Lung (tissue), 11 donors: ENCODE measurements at regions not wholly inside any gene's neighbourhood (a gene's known extent, or its start where the extent isn't known, plus 50 kb on each side); places are given as distances from the start of the nearest gene placed in this dataset.

ENCODE experiments used
- ATAC-seq: fragments of 200-7000 bp; cut with Tn5 transposase; one replicate; pipeline ENCODE4 v1.9.1; 2020; ENCODE audit warnings: moderate number of reproducible peaks; ENCODE audit not compliant: insufficient read depth, low FRiP score
- DNase-seq, 3 donors: peaks; one replicate each; pipeline ENCODE4 v3.0.0-alpha.2; 2013 to 2017
- H3K27ac ChIP-seq, 2 donors: one replicate each; pipeline ENCODE4 v1.5.1; 2013; ENCODE audit warnings: mild to moderate bottlenecking in 2 of 2, moderate library complexity in 2 of 2, control low read depth in 1 of 2, inconsistent platforms in 1 of 2, low read depth in 1 of 2, low read length in 1 of 2
- H3K27me3 ChIP-seq, 3 donors: one replicate each; pipeline ENCODE4 v1.5.1; 2013; ENCODE audit warnings: low read length in 2 of 3; ENCODE audit not compliant: control insufficient read depth in 3 of 3, insufficient read depth in 3 of 3
- H3K36me3 ChIP-seq, 4 donors: one replicate each; pipeline ENCODE4 v1.5.1; 2013; ENCODE audit warnings: low read length in 4 of 4, mild to moderate bottlenecking in 1 of 4, moderate library complexity in 1 of 4; ENCODE audit not compliant: control insufficient read depth in 4 of 4, insufficient read depth in 4 of 4
- H3K4me1 ChIP-seq, 5 donors: one replicate each; pipeline ENCODE4 v1.5.1; 2013; ENCODE audit warnings: low read length in 5 of 5, mild to moderate bottlenecking in 2 of 5, moderate library complexity in 1 of 5; ENCODE audit not compliant: control insufficient read depth in 5 of 5, insufficient read depth in 5 of 5
- H3K4me3 ChIP-seq: one replicate; pipeline ENCODE4 v1.5.1; 2013; ENCODE audit warnings: mild to moderate bottlenecking, control low read depth, moderate library complexity
- H3K9ac ChIP-seq, 2 donors: one replicate each; pipeline ENCODE4 v1.5.1; 2013; ENCODE audit warnings: low read length in 2 of 2, control low read depth in 1 of 2; ENCODE audit not compliant: insufficient read depth in 1 of 2
- H3K9me3 ChIP-seq, 4 donors: one replicate each; pipeline ENCODE4 v1.5.1; 2013; ENCODE audit warnings: low read length in 3 of 4, mild to moderate bottlenecking in 1 of 4, moderate library complexity in 1 of 4; ENCODE audit not compliant: control insufficient read depth in 4 of 4, insufficient read depth in 3 of 4
- whole genome bisulfite sequencing, 2 donors: extraction: QIAGEN DNeasy Blood & Tissue Kit; methylation state at CpG; one replicate each; pipeline ENCODE4 v1.1.7; 2013; 5-methylcytosine and 5-hydroxymethylcytosine counted together
- TF ChIP-seq, protein P1 (sequence below): IDR thresholded peaks from 2 replicates; pipeline ENCODE4 v1.5.1; 2012; ENCODE audit warnings: mild to moderate bottlenecking; ENCODE audit errors: control extremely low read depth, extremely low read depth
- donor health status: control.
- donor health status: control.
- donor health status: Bipolar disorder and iron deficiency.
- donor health status: healthy.
- donor health status: DM: yes; HTN: yes; CAD: no.

DNA sequence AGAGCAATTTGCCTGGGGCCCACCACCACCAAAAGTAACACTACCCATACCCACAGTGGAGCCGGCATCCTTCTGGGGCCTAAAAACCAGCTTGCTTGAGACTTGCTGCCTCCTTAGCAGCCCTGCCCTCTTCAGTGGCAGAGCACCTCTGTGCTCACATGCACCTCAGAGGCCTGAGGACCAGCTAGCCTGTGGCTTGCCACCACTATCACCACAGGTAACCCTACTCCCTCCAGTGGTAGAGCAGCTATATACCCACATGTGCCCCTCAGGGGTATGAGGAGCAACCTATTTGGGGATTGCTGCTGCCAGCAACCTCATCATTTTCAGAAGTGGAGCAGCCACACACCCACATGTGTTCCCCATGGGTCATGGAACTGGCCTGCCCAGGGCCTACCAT is 111.4 kb upstream of the SPRY2 start:
- Histone ChIP-seq H3K9ac (no peak overlapping the region), H3K9me3 (no peaks in the 10 kb centered on the region), H3K4me1 (peaks cover 0 to 12% (median 0%) of the 10 kb centered on the region in 5 donors), H3K27ac (no peak overlapping the region), H3K4me3 (no peak overlapping the region), H3K27me3 (no peaks in the 10 kb centered on the region), H3K36me3 (no peaks in the 10 kb centered on the region)
- TF ChIP-seq, protein P1, sequence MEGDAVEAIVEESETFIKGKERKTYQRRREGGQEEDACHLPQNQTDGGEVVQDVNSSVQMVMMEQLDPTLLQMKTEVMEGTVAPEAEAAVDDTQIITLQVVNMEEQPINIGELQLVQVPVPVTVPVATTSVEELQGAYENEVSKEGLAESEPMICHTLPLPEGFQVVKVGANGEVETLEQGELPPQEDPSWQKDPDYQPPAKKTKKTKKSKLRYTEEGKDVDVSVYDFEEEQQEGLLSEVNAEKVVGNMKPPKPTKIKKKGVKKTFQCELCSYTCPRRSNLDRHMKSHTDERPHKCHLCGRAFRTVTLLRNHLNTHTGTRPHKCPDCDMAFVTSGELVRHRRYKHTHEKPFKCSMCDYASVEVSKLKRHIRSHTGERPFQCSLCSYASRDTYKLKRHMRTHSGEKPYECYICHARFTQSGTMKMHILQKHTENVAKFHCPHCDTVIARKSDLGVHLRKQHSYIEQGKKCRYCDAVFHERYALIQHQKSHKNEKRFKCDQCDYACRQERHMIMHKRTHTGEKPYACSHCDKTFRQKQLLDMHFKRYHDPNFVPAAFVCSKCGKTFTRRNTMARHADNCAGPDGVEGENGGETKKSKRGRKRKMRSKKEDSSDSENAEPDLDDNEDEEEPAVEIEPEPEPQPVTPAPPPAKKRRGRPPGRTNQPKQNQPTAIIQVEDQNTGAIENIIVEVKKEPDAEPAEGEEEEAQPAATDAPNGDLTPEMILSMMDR: no peak
- ATAC-seq (no peak), DNase-seq (no peak)
- WGBS, 2 donors: 94 to 100% methylated on average over 1 of the region's 1 CpG

DNA sequence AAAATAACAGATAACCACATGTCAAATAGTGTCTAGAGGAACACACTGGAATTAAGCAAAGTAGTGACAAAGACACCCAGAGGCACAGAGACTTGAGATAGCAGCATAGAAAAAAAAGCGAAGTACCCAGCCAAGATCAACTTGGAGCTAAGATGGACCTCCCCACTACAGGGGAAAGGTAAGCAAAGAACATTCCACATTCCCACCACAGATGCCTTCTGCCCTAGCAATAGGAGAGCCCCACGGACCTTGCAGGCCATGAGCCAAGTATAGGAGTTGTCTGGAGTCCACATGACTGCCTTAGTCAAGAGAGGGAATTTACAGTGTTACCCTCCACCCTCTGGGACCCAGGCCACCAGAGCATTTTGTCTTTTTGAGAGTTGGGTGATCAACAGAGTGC is 110.7 kb upstream of the SPRY2 start:
- TF ChIP-seq, protein P1: no peak
- ATAC-seq: no peak

DNA sequence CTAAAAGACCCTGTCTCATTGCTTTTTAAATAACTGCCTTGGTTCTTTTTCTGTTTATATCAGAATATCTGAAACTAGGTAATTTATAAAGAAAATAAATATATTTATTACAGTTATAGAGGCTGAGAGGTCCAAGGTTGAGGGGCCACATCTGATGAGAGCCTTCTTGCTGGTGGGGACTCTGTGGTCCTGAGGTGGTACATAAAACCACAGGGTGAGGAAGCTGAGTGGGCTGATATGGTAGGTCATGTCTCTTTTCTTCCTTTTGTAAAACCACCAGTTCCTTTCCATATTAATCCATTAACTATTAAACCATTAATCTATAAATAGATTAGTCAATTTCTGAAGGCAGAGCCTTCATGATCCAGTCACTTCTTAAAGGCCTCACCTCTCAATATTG is 109.5 kb upstream of the SPRY2 start:
- Histone ChIP-seq H3K27ac (no peak overlapping the region), H3K4me1 (peaks cover 0 to 12% (median 0%) of the 10 kb centered on the region in 5 donors), H3K9ac (no peak overlapping the region), H3K9me3 (no peaks in the 10 kb centered on the region), H3K4me3 (no peak overlapping the region), H3K27me3 (no peaks in the 10 kb centered on the region), H3K36me3 (no peaks in the 10 kb centered on the region)
- DNase-seq: no peak
- TF ChIP-seq, protein P1: no peak
- no peak for ATAC-seq

More for the DNA sequence above, 110.7 kb upstream of the SPRY2 start:
- Histone ChIP-seq H3K27me3 (no peaks in the 10 kb centered on the region), H3K9ac (no peak overlapping the region), H3K27ac (no peak overlapping the region), H3K9me3 (no peaks in the 10 kb centered on the region), H3K4me3 (no peak overlapping the region), H3K36me3 (no peaks in the 10 kb centered on the region), H3K4me1 (peaks cover 0 to 12% (median 0%) of the 10 kb centered on the region in 5 donors)
- WGBS, 2 donors: 86 to 95% methylated on average over 2 of the region's 2 CpGs
- DNase-seq: no peak

DNA sequence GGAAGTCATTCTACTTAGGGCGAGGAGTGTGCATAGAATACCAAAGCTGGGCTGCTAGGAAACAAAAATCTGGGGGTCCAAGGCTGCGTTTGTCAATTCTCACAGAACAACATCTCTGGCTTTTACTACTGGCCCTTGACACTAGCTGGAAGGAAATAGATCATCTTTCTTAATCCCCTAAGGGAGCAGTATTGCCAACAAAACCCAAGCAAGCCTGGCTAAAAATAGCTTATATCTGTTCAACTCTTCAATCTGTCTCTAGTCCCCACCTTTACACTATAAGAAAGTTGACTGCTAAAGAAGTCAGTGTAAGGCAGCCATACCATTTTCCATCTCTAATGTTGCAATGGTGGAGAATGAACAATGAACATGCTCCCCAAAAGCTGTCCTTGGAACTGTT is 107.8 kb upstream of the SPRY2 start:
- TF ChIP-seq, protein P1: no peak
- H3K4me3 ChIP-seq: no peak overlapping the region
- no peaks in the 10 kb centered on the region for H3K27me3 ChIP-seq
- ATAC-seq: no peak
- H3K4me1 ChIP-seq: peaks cover 0 to 20% (median 0%) of the 10 kb centered on the region in 5 donors
- 91 to 92% methylated on average over 2 of the region's 2 CpGs for WGBS, 2 donors
- H3K27ac ChIP-seq: peak overlapping the region in 1 of 2 donors; percentile 43
- no peaks in the 10 kb centered on the region for H3K36me3 ChIP-seq
- DNase-seq: no peak
- no peaks in the 10 kb centered on the region for H3K9me3 ChIP-seq
- H3K9ac ChIP-seq: no peak overlapping the region
